ENCODE measurements at regions not wholly inside any gene's neighbourhood (a gene's known extent, or its start where the extent isn't known, plus 50 kb on each side); places are given as distances from the start of the nearest gene placed in this dataset.
A peak's percentile ranks its signal among the peaks of the same experiment; 100 is the strongest.

DNA sequence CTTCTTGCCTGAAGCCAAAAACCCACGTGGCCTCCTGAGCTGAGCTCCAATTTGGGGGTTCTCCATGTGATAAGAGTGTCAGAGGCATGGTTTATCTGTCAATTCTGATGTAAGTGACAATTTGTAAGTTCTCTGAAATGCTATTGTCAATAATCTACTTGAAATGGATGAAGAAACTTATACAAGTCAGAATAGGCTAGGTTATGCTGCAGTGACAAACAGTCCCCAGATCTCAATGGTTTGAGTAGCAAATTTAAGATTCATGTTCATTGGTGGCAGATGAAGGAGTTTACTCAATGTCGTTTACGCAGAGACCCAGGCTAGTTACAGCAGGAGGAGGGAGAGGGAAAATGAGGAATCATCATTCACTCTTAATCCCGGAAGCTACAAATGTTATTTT lies 352.4 kb downstream of the KIF16B start:
- DNase-seq, result no peak

GRCh38 chr20:16219182-16219581 lies 354.1 kb downstream of the KIF16B start:
- DNase-seq, result no peak

DNA sequence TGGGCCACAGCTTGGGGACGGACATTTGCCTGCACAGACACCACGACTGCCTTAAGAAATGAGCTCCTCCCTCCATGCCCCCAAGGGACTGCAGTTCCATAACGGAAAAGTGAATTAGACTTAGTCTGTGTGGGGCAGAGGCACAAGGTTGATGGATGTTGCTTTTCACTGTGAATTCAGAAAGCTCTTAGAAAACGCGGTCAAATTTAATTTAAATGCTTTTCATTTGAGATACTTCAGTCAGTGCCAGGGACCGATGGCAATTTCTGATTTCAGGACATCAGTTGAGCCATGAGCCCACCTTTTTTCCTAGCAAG lies 356.4 kb downstream of the KIF16B start:
- no peak for DNase-seq

DNA sequence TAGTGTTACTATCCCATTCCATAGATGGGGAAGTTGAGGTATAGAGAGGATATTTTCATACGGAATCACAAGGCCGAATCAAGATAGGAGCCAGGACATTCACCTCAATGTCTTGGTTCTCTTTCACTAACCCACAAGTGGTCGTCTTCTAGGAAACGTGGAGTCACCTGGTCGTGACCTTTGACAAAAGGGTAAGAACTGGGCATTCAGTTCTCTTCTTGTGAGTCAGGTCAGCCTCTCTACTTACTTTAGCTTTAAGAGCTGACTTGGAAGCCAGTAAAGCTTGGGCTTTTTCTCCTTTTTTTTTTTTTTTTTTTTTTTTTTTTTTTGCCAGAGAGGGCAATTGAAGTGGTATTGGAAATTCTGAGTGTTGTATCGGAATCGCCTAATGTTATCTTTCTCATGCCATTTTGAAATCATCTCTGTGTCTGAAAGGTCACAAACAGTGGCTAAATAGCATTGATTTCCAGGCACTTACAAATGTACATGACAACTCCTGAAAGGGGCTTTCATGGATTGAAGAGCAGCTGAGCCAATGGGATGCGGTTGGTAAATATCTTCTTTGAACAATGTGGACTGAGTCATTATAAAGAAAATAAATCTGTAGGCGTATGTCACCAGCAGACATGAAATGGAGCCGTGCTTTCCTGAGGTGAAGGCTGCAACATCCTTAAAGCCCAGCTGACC lies 356.9 kb downstream of the KIF16B start:
- DNase-seq, result peak; percentile 6

DNA sequence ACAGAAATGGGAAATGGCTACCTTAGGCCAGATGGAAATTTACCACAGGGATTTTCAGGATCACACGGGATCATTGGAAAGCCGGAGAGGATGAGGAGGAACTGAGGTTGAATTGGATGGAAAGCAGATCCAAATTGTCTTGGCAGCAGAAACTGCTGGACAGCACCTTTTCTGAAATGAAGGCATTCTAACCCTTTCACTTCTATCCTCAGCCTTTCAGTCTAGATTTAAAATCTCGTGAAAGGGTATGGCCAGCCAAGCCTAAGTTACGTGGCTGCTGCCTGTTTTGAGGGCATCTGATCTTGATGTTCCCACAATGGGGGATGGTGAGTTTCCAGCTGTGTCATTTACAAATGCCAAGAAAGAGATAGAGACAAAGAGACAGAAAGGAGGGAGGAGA lies 358.2 kb downstream of the KIF16B start:
- peak; percentile 8 for DNase-seq

DNA sequence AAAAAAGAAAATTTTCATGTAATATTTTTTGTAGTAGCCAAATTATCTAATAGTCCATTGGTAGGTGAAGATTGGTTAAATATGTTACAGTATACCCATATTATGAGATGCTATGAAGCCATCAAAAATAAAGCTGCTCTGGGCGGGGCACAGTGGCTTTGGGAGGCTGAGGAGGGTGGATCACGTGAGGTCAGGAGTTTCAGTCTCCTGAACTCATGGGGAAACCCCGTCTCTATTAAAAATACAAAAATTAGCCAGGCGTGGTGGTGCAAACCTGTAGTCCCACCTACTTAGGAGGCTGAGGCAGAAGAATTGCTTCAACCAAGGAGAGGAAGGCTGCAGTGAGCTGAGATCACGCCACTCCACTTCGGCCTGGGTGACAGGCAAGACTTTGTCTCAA lies 360.5 kb downstream of the KIF16B start:
- no peak for DNase-seq

DNA sequence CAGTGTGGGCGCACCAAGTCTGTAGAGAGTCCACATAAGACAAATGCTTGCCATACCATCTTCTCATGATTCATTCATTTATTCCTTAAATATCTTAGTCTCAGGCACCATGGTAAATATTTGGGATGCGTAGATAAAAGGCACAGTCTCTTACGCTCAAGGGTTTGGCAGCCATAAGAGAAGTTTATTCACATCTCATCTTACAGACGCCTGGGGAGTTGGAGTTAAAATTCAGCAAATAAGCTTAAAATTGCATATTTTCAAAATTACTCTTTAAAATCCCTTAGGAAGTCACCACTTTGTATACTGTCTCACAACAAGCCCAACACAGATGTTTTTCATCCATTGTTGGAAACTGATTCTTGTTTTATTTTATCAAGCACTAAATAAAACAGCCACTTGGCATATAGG lies 363.3 kb downstream of the KIF16B start:
- DNase-seq, result no peak

DNA sequence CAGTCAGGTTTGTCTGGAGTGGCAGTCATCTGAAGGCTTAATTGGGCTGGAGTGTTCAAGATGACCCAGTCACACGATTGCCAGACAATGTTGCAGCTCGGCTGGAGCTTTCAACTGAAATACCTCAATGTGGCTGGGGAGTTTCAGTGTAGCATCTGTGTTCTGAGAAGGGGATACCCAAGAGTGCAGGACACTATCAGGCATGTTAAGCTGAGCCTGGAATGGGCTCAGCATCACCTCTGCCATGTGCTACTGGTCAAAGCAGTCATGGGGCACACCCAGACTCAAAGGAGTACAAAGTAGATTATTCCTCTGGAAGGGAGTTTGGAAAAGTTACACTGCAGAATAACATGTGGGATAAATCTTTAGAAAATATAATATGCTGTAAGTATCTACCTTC lies 363.9 kb downstream of the KIF16B start:
- no peak for DNase-seq

DNA sequence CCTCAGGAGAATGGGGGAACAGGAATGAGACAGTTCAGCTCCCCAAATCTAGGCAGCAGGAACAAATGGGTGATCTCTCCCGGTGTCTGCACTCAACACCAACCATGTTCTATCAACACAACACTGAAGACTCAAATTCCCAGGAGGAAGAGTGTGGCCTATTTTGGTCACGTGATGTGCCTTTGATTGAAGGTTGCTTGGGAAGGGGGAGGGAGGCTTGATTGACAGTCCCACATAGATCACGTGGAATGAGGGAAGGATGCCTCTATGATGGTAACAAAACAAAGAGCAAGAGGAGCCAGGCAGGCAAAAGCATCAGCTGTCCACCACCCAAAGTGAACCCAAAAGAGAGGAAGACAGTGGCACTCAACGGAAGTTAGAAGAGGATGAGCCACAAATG lies 364.8 kb downstream of the KIF16B start:
- DNase-seq, result no peak

DNA sequence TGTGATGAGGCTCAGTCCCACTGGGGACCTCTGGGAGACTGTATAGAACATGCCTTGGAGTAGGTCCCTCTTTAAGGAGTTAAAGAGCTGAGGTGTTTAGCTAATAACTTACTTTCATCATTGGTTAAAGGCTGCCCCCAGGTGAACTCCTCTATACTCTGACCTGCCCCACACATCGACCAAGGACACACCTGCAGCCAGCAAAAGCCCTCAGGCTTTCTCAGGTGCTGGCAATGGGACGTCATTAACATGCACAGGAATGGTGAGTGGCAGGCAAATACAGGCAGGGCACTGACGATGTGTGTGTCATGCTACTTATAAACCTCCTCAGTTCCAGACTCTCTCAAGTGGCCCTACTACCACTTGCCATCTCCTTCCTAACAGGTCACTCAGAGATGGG lies 366.4 kb downstream of the KIF16B start:
- no peak for DNase-seq

- DNase-seq, result no peak
Observed at GRCh38 chr20:16205507-16205906, 367.7 kb downstream of the KIF16B start.

- DNase-seq, result no peak
Observed at GRCh38 chr20:16203096-16203495, 370.2 kb downstream of the KIF16B start.

DNA sequence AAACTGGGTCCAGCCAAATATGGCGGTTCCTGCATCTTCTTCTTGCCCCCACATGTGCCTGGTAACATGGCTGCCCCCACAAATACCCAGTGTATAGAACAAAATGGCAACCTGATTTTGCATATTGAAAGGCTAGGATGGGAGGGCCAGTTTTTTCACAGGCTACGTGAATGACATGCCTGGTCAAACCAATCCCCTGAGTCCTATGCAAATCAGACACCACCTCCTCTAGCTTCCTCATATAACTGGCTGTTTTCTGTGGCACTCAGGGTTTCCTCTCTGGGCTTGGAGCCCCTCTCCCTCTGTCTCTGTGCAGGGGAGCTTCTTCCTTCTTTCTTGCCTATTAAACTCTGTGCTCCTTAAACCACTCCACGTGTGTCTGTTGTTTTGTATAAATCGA lies 372.1 kb downstream of the KIF16B start:
- no peak for DNase-seq

- no peak for DNase-seq
Observed at GRCh38 chr20:16197696-16198095, 375.6 kb downstream of the KIF16B start.

DNA sequence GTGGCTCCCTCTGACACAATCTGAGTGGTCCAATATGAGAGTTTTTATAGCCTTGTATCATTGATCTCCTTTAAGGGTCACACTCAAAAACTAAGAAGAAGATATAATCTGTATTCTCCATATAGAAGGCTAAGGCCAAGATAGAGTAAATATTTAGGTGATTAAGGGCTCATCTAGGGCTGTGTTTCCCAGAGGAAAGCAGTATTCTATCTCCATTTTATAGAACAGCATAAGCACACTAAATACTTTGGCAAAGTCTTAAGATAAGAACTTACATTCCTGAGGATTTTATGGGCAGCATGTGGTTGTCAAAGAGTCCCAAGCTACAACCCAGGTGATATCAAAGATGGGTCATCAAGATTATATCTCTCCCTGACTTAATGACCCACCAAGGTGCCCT lies 377.6 kb downstream of the KIF16B start:
- DNase-seq, result no peak

DNA sequence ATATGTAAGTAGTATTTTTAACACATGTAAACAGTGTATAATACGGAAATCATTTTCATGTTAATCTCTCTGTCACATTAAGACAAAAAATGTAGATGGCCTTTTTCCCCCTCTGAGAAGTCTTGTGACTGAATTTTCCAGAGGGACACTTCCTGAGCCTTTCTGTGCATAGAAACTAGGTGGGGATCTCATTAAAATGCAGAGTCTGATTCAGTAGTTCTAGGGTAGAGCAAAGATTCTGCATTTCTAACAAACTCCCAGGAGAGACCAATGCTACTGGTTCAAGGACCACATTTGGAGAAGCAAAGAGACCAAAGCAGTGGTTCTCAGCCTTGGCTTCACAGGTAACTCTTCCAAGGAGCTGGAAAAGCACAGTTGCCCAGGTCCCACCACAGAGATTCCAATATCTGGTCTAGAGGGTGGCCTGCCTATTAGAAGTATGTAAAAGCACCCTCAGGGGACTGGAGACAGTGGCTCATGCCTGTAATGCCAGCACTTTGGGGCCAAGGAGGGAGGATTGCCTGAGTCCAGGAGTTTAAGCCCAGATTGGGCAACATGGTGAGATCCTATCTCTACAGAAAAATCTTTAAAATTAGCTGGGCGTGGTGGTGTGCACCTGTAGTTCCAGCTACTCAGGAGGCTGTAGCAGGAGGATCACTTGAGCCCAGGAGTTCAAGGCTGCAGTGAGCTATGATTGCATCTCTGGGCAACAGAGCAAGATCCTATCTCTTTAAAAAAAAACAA lies 378.5 kb downstream of the KIF16B start:
- DNase-seq, result no peak

DNA sequence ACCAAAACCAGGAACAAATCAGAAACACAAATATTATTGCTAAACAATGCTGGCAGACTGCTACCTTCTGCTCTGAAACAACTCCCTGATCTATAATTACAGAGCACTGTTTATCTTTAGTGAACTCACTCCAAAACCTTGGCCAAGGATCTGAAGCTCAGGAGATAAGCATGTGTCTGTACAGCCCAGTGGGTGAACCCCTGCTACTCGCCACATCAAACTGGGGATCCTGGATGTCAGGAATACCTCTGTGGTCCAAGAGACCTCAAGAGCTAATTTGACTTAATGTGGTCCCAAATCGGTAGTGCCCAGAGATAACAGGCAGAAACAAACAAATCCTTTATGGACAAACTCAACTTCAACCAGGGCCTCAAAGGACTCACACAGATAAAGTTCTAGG lies 381.8 kb downstream of the KIF16B start:
- peak; percentile 47 for DNase-seq

- no peak for DNase-seq
Observed at GRCh38 chr20:16189371-16189770, 383.9 kb downstream of the KIF16B start.

DNA sequence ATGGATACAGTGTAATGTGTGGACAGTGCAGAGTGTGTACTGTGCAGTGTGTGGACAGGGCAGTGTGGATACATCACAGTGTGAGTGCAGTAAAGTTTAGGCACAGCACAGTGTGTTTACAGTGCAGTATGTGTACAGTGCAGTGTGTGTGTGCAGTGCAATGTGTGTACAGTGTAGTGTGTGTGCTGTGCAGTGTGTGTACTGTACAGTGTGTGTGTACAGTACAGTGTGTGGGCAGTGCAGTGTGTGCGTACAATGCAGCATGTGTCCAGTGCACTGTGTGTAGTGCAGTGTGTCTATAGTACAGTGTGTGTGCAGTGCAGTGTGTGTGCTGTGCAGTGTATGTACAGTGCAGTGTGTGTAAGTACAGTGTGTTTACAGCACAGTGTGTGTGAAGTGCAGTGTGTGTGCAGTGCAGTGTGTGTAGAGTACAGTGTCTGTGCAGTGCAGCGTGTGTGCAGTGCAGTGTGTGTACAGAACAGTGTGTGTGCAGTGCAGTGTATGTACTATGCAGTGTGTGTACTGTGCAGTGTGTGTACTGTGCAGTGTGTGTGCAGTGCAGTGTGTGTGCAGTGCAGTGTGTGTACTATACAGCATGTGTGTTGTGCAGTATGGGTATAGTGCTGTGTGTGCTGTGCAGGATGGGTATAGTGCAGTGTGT lies 385.2 kb downstream of the KIF16B start:
- DNase-seq, result no peak

- no peak for DNase-seq
Observed at GRCh38 chr20:16179919-16180318, 393.3 kb downstream of the KIF16B start.

DNA sequence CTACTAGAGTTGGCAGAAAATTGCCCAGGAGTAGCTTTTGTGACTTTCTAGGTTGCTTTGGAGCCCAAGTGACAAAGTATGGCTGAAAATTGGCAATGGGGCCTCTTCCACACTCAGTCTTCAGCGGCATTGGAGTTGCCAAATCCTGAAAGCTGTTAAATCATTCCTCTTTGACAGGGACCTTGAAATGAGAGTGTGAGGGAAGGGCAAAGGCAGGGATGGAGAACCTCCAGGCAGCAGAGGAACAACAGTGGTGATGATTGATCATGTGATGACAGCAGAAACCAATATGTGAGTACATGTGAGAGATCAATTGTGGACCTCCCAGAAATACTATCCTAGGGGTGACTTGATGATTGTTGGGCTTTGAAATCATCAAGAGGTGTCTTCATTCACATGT lies 393.9 kb downstream of the KIF16B start:
- DNase-seq, result no peak

- DNase-seq, result no peak
Observed at GRCh38 chr20:16178546-16179135, 394.6 kb downstream of the KIF16B start.

- no peak for DNase-seq
Observed at GRCh38 chr20:16175322-16175961, 397.8 kb downstream of the KIF16B start.

- no peak for DNase-seq
Observed at GRCh38 chr20:16174311-16174710, 398.9 kb downstream of the KIF16B start.

Data from NCI-H69 (cell line).